ENCODE measurements at regions not wholly inside any gene's neighbourhood (a gene's known extent, or its start where the extent isn't known, plus 50 kb on each side); places are given as distances from the start of the nearest gene placed in this dataset.

GRCh38 chr10:4141471-4141870 lies 356.5 kb upstream of the KLF6 start:
- H3F3A ChIP-seq (ENCODE audit: insufficient read depth), result no peaks in the 10 kb centered on the region
- H2AFZ ChIP-seq (ENCODE audit: low read depth, low read length, severe bottlenecking), result no peak overlapping the region
- TF ChIP-seq CTCF (IDR thresholded peaks at IDR 0.05; ENCODE audit: insufficient read depth, low read length, poor library complexity, severe bottlenecking) (no peak), EZH2phosphoT487 (conservative IDR thresholded peaks at IDR 0.05; ENCODE audit: low read length) (no peak)
- no peak overlapping the region for H3K4me2 ChIP-seq (ENCODE audit: low read depth, low read length, poor library complexity, severe bottlenecking)
- no peaks in the 10 kb centered on the region for H3K27me3 ChIP-seq (ENCODE audit: low read length)
- no peaks in the 10 kb centered on the region for H3K9me2 ChIP-seq (replicated peaks; ENCODE audit: insufficient read depth, low read length)
- H3K79me2 ChIP-seq (ENCODE audit: insufficient read depth, low read length), result no peaks in the 10 kb centered on the region
- no peaks in the 10 kb centered on the region for H3K9me3 ChIP-seq (ENCODE audit: insufficient read depth, low read length)
- H3K27ac ChIP-seq (ENCODE audit: low read depth, low read length), result no peak overlapping the region
- no peaks in the 10 kb centered on the region for H3K36me3 ChIP-seq (ENCODE audit: low read length)
- H4K20me1 ChIP-seq (ENCODE audit: low read depth, low read length), result no peaks in the 10 kb centered on the region
- no peak overlapping the region for H3K9ac ChIP-seq (ENCODE audit: low read length)
- H3K4me3 ChIP-seq (ENCODE audit: insufficient read depth, low read length, poor library complexity, severe bottlenecking), result no peak overlapping the region

- no peaks in the 10 kb centered on the region for H4K20me1 ChIP-seq (ENCODE audit: low read depth, low read length)
- no peaks in the 10 kb centered on the region for H3K9me3 ChIP-seq (ENCODE audit: insufficient read depth, low read length)
- TF ChIP-seq CTCF (IDR thresholded peaks at IDR 0.05; ENCODE audit: insufficient read depth, low read length, poor library complexity, severe bottlenecking) (no peak), EZH2phosphoT487 (conservative IDR thresholded peaks at IDR 0.05; ENCODE audit: low read length) (no peak)
Observed at GRCh38 chr10:4138146-4138721, 353.2 kb upstream of the KLF6 start.

GRCh38 chr10:4137299-4137698 lies 352.3 kb upstream of the KLF6 start:
- H3F3A ChIP-seq (ENCODE audit: insufficient read depth), result no peaks in the 10 kb centered on the region
- no peak overlapping the region for H2AFZ ChIP-seq (ENCODE audit: low read depth, low read length, severe bottlenecking)
- no peaks in the 10 kb centered on the region for H3K9me2 ChIP-seq (replicated peaks; ENCODE audit: insufficient read depth, low read length)
- no peak overlapping the region for H3K9ac ChIP-seq (ENCODE audit: low read length)
- H3K36me3 ChIP-seq (ENCODE audit: low read length), result no peaks in the 10 kb centered on the region
- TF ChIP-seq EZH2phosphoT487 (conservative IDR thresholded peaks at IDR 0.05; ENCODE audit: low read length), result no peak
- no peak for TF ChIP-seq CTCF (IDR thresholded peaks at IDR 0.05; ENCODE audit: insufficient read depth, low read length, poor library complexity, severe bottlenecking)
- H3K79me2 ChIP-seq (ENCODE audit: insufficient read depth, low read length), result no peaks in the 10 kb centered on the region
- H3K27ac ChIP-seq (ENCODE audit: low read depth, low read length), result no peak overlapping the region
- H3K9me3 ChIP-seq (ENCODE audit: insufficient read depth, low read length), result no peaks in the 10 kb centered on the region
- no peak overlapping the region for H3K4me2 ChIP-seq (ENCODE audit: low read depth, low read length, poor library complexity, severe bottlenecking)
- no peaks in the 10 kb centered on the region for H3K27me3 ChIP-seq (ENCODE audit: low read length)
- no peak overlapping the region for H3K4me3 ChIP-seq (ENCODE audit: insufficient read depth, low read length, poor library complexity, severe bottlenecking)
- no peaks in the 10 kb centered on the region for H4K20me1 ChIP-seq (ENCODE audit: low read depth, low read length)

More at GRCh38 chr10:4138146-4138721, 353.2 kb upstream of the KLF6 start:
- Histone ChIP-seq H3K9me2 (replicated peaks; ENCODE audit: insufficient read depth, low read length) (no peaks in the 10 kb centered on the region), H3K36me3 (ENCODE audit: low read length) (no peaks in the 10 kb centered on the region), H3K27ac (ENCODE audit: low read depth, low read length) (no peak overlapping the region), H3K4me2 (ENCODE audit: low read depth, low read length, poor library complexity, severe bottlenecking) (no peak overlapping the region), H3K79me2 (ENCODE audit: insufficient read depth, low read length) (no peaks in the 10 kb centered on the region), H3K9ac (ENCODE audit: low read length) (no peak overlapping the region), H2AFZ (ENCODE audit: low read depth, low read length, severe bottlenecking) (no peak overlapping the region), H3F3A (ENCODE audit: insufficient read depth) (no peaks in the 10 kb centered on the region), H3K4me3 (ENCODE audit: insufficient read depth, low read length, poor library complexity, severe bottlenecking) (no peak overlapping the region), H3K27me3 (ENCODE audit: low read length) (no peaks in the 10 kb centered on the region)
